GM23248 (cell line): ENCODE measurements at regions not wholly inside any gene's neighbourhood (a gene's known extent, or its start where the extent isn't known, plus 50 kb on each side); places are given as distances from the start of the nearest gene placed in this dataset.

Experiments used
- EZH2 ChIP-seq: fragments of 200-600 bp; sonication (generic); IDR thresholded peaks from 2 replicates; pipeline ENCODE4 v1.6.1; 2018; ENCODE audit warnings: antibody characterized with exemption, mild to moderate bottlenecking; ENCODE audit not compliant: insufficient read depth, poor library complexity, severe bottlenecking
- EZH2phosphoT487 ChIP-seq: fragments of 200-600 bp; sonication (generic); IDR thresholded peaks from 2 replicates; pipeline ENCODE4 v1.6.1; 2018; ENCODE audit warnings: antibody characterized with exemption, moderate library complexity, mild to moderate bottlenecking, low read depth; ENCODE audit not compliant: insufficient read depth

DNA sequence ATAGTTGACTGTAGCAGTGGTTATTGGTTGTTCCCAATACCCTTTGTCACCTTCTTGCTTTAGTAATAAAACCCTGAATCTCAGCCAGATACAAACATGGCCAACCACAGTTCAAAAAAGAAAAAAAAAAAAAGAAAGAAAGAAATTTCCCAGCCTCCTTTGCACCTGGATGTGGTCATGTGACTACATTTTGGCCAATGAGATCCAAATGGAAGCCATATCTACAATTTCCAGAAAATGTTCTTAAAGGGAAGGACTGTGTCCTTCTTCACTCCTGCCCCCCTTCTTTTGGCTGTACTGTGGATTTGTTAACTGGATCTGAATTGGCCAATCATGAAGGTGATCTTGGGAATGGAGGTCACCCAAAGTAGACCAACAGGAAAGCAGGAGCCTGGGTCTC is 141.9 kb downstream of the SOX9 start:
- TF ChIP-seq EZH2 = no peak
- TF ChIP-seq EZH2phosphoT487 = no peak
